ENCODE measurements at regions not wholly inside any gene's neighbourhood (a gene's known extent, or its start where the extent isn't known, plus 50 kb on each side); places are given as distances from the start of the nearest gene placed in this dataset.

DNA sequence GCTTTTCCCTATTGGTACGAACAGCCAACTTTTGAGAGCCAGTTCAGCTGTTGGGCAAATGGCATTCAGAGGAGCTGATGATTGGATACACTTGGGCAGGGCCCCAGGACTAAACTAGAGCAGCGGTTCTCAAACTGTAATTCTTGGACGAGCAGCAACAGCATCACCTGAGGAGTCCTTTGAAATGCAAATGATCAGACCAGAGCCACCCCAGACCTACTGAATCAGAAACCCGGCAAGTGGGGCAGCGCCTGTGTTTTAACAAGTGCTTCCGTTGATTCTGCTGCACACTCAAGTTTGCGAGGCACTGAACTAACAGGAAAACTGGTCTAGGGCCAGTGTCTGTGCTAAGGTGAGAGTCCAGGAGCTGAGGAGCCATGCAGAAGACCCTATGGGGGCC is 239.7 kb downstream of the UACA start:
- no peak for TF ChIP-seq POLR2AphosphoS5 (IDR thresholded peaks at IDR 0.05; ENCODE audit: low read depth, low read length)
- TF ChIP-seq TAF1 (IDR thresholded peaks at IDR 0.05; ENCODE audit: borderline replicate concordance, insufficient read depth, low read length), result no peak

DNA sequence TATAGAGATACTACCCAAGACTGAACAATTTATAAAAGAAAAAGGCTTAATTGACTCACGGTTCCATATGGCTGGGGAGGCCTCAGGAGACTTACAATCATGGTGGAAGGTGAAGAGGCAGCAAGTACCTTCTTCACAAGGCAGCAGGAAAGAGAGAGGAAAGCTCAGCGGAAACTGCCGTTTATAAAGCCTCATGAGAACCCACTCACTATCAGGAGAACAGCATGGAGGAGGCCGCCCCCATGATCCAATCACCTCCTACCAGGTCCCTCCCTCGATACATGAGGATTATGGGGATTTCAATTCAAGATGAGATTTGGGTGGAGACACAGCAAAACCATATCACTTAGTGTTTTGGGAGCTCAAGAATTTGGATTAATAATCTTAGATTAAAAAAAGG is 240.2 kb downstream of the UACA start:
- TF ChIP-seq FOXP2 (optimal IDR thresholded peaks at IDR 0.05; ENCODE audit: borderline replicate concordance, extremely low read depth, extremely low read length, insufficient read depth) (no peak), TAF1 (IDR thresholded peaks at IDR 0.05; ENCODE audit: borderline replicate concordance, insufficient read depth, low read length) (no peak), SIN3A (IDR thresholded peaks at IDR 0.05; ENCODE audit: borderline replicate concordance, insufficient read depth, low read length) (no peak), POLR2AphosphoS5 (IDR thresholded peaks at IDR 0.05; ENCODE audit: low read depth, low read length) (no peak)
- TF ChIP-seq, protein P1, sequence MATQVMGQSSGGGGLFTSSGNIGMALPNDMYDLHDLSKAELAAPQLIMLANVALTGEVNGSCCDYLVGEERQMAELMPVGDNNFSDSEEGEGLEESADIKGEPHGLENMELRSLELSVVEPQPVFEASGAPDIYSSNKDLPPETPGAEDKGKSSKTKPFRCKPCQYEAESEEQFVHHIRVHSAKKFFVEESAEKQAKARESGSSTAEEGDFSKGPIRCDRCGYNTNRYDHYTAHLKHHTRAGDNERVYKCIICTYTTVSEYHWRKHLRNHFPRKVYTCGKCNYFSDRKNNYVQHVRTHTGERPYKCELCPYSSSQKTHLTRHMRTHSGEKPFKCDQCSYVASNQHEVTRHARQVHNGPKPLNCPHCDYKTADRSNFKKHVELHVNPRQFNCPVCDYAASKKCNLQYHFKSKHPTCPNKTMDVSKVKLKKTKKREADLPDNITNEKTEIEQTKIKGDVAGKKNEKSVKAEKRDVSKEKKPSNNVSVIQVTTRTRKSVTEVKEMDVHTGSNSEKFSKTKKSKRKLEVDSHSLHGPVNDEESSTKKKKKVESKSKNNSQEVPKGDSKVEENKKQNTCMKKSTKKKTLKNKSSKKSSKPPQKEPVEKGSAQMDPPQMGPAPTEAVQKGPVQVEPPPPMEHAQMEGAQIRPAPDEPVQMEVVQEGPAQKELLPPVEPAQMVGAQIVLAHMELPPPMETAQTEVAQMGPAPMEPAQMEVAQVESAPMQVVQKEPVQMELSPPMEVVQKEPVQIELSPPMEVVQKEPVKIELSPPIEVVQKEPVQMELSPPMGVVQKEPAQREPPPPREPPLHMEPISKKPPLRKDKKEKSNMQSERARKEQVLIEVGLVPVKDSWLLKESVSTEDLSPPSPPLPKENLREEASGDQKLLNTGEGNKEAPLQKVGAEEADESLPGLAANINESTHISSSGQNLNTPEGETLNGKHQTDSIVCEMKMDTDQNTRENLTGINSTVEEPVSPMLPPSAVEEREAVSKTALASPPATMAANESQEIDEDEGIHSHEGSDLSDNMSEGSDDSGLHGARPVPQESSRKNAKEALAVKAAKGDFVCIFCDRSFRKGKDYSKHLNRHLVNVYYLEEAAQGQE (IDR thresholded peaks at IDR 0.05; ENCODE audit: insufficient read depth in 1 of 2, low read depth in 2 of 2, low read length in 2 of 2), result no peak

DNA sequence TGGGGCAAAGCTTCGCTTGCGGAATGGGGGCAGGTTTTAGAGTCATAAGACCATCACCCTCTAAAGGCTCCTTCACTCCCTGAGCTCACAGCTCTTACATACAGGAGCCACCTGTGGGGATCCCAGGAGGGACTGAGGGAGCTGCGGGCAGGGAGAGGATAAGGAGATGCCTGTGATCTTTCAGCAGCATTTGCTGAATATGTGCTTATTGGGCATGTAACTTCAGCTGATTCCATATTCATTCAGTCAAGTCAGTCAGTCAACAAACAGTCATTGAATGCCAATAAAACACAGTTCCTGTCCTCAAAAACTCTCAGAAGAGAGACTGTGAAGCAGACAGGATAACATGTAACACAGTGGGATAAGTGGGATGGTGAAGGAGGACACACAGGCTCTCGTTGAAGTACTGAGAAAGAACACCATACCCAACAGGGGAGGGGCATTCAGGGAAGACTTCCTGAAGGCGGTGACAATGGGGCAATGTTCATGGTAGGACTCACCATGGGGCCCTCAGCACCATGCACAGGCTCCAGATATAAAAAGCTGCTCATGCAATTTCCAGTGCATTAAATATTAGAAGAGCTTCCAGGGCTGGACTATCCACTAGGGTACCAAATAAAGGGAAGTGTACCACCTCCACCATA is 240.9 kb downstream of the UACA start:
- TF ChIP-seq SIN3A (IDR thresholded peaks at IDR 0.05; ENCODE audit: borderline replicate concordance, insufficient read depth, low read length) (no peak), FOXP2 (optimal IDR thresholded peaks at IDR 0.05; ENCODE audit: borderline replicate concordance, extremely low read depth, extremely low read length, insufficient read depth) (no peak), TAF1 (IDR thresholded peaks at IDR 0.05; ENCODE audit: borderline replicate concordance, insufficient read depth, low read length) (no peak), POLR2AphosphoS5 (IDR thresholded peaks at IDR 0.05; ENCODE audit: low read depth, low read length) (no peak)
- TF ChIP-seq, protein P1 (IDR thresholded peaks at IDR 0.05; ENCODE audit: insufficient read depth in 1 of 2, low read depth in 2 of 2, low read length in 2 of 2), result no peak

DNA sequence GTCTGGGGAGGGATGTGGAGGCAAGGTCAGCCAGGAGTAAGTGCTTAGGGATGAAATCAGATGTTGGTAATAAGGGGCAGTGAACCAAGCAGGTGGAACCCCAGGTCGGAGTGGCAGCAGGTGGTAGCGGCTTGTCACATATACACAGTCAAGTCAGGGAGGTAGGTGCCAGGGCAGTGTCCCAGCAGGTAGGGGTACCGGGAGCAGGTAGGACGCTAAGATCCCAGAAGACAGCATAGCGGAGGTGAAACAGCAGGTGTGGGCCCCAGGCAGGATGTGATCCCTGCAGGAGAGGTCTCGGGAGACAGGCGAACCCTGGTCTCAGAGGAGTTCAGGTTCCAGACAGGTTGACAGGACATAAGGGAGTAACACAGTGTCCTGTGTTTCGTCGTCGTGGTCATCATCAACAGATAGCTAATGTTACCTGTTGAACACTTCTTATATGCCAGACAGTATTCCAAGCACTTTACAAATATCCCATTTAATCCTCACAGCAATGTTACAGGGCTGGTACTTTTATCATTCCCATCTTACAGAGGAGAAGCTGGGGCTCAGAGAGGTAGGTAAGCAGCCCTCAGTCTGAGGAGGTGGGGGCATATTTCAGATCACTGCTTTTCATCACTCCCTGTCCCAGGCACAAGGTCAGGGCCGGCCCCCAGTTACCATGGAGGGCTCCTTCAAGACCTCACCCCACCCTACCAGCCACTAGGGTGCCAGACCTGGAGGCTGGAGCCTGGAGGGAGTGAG is 241.6 kb downstream of the UACA start:
- TF ChIP-seq, protein P1 (IDR thresholded peaks at IDR 0.05; ENCODE audit: insufficient read depth in 1 of 2, low read depth in 2 of 2, low read length in 2 of 2), result no peak
- TF ChIP-seq TAF1 (IDR thresholded peaks at IDR 0.05; ENCODE audit: borderline replicate concordance, insufficient read depth, low read length) (no peak), SIN3A (IDR thresholded peaks at IDR 0.05; ENCODE audit: borderline replicate concordance, insufficient read depth, low read length) (no peak), POLR2AphosphoS5 (IDR thresholded peaks at IDR 0.05; ENCODE audit: low read depth, low read length) (no peak), FOXP2 (optimal IDR thresholded peaks at IDR 0.05; ENCODE audit: borderline replicate concordance, extremely low read depth, extremely low read length, insufficient read depth) (no peak)

DNA sequence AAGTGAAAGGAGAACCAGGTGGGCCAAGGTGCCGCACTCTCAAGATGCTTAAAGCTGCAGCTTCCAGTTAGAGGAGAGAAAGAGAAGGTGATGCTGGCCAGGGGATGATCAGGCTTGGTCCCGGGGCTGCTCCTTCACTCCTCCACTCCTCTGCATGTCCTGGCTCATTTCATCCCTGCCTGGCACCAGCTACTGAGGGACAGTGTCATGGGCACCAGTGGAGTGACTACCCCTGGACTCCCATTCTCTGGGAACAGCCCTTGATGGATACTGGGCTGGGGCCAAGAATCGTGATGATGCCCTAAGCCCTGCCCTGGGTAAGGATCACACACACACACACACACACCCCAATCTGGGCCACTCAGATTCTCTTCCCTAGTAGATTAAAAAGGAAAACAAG is 243.7 kb downstream of the UACA start:
- TF ChIP-seq TAF1 (IDR thresholded peaks at IDR 0.05; ENCODE audit: borderline replicate concordance, insufficient read depth, low read length), result no peak

DNA sequence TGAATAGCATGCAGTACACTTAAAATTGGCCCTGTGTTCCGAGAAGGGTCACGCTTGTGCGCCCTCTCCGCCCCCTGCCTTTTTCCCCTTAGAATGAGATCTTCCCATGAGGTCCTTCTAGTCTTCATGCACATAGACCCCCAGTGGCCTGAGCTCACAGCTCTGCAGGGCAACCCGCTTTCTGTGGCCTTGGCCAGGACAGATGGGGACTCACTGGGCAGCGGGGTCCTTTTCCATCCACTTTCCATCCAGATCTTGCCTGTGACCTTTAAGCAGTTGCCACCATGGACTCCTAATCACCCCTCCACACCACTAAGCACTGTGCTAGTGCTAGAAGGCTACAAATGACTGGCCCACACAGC is 244.4 kb downstream of the UACA start:
- TF ChIP-seq, protein P1 (IDR thresholded peaks at IDR 0.05; ENCODE audit: insufficient read depth in 1 of 2, low read depth in 2 of 2, low read length in 2 of 2), result no peak
- TF ChIP-seq POLR2AphosphoS5 (IDR thresholded peaks at IDR 0.05; ENCODE audit: low read depth, low read length) (no peak), TAF1 (IDR thresholded peaks at IDR 0.05; ENCODE audit: borderline replicate concordance, insufficient read depth, low read length) (no peak), SIN3A (IDR thresholded peaks at IDR 0.05; ENCODE audit: borderline replicate concordance, insufficient read depth, low read length) (no peak), FOXP2 (optimal IDR thresholded peaks at IDR 0.05; ENCODE audit: borderline replicate concordance, extremely low read depth, extremely low read length, insufficient read depth) (no peak)
